ENCODE measurements at regions not wholly inside any gene's neighbourhood (a gene's known extent, or its start where the extent isn't known, plus 50 kb on each side); places are given as distances from the start of the nearest gene placed in this dataset.
"Not testable (repeated sequence)": the region's sequence is repeated elsewhere in the genome, so short reads cannot be mapped to it uniquely, and the experiment has no call there.

DNA sequence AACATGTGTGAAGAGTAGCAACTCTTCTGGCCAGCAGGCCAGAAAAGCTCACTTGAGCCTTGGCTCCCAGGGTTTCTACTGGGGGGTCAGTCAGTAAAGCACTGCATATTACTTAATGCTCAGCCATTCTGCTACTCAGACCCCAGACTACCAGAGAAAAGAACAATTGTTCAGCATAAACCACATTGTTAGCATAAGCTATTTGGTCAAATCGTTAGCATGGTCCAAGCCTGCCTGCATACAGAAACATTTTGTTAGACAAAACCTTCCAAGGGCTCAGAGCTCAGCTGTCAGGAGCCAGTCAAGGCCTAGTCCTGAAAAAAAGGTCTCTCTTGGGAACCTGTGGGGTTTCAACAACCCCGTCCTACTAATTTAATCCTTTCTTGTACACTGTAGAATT is 449.3 kb downstream of the PRR16 start:
- DNase-seq (ENCODE audit: extremely low read depth, low read depth, low spot score) = no peak

DNA sequence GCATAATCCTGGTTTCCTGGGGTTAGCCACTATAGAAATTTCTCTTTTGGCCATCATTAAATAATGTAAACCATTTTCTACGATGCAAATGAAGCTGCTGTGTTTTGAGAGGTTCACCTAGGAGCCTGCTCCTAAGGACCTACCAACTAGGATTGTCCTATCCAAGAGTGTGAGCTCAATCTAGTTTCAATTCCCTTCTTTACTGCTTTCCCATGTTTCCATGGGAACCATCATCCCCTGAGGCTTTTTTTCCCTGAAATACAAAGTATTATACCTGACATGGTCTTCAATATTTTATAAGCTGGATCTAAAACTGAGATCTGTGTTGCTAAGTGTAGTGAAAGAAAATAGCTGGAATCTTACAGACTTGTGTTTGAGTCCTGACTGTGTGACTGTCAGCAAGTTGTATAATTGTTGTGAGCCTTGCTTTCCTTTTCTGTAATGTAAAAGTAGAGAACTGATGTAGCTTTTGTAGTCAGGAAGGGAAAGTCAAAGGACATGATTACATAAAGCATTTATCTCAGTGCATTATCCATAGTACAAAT is 453.2 kb downstream of the PRR16 start:
- DNase-seq (ENCODE audit: extremely low read depth, low read depth, low spot score) = no peak

DNA sequence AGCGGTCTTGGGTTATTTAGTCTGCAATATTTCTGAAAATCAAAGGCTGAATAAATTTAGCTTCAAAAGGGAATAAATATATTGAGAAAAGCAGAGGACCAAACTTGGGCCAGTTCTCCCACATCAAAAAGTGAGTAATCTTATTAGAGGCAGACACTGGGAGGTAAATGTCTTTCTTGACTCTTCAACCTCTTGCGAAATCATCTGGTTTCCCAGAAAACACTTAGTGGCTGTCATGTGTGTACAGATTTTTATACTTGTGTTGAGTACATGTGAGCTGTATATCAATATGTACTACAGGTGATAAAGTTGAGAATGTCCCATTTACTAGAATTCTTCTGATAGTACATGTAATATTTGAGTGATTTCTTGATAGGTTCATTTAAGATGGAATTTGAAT is 454.9 kb downstream of the PRR16 start:
- DNase-seq (ENCODE audit: extremely low read depth, low read depth, low spot score) = no peak

DNA sequence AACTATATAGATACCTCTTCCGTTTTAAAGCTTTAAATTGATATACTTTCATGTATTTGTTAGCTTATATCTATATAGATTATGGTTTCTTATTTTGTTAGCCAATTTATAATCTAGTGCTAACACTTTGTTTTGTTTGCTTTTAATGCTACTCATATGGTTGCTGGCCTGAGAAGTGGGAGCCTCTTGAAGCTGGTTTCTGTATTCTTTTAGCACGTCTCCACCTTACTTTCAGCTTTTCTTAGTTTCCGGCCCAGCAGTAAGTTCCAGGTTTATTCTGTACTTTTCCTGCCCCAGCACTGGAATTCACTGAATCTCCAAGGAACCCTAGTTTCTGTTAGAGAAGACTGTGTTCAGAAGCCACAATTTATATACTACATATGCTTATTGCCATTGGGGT is 458.9 kb downstream of the PRR16 start:
- DNase-seq (ENCODE audit: extremely low read depth, low read depth, low spot score) = no peak

DNA sequence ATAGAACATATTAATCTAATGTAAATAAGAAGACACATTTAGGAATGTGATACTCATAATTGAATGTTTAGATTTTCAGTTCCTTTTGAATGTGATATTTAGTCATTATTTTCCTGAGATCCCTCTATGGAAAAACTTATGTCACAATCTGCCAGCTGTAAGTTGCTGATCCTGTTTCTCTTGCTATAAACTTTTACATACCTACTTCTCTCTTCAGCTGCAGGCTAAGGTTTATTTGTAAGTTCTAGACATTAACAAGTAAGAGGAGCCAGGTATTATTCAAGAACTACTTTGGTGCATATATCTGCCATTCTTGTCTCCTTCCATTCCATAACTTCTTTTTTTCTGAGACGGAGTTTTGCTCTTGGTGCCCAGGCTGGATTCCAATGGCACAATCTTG is 462.4 kb downstream of the PRR16 start:
- no peak for DNase-seq (ENCODE audit: extremely low read depth, low read depth, low spot score)

DNA sequence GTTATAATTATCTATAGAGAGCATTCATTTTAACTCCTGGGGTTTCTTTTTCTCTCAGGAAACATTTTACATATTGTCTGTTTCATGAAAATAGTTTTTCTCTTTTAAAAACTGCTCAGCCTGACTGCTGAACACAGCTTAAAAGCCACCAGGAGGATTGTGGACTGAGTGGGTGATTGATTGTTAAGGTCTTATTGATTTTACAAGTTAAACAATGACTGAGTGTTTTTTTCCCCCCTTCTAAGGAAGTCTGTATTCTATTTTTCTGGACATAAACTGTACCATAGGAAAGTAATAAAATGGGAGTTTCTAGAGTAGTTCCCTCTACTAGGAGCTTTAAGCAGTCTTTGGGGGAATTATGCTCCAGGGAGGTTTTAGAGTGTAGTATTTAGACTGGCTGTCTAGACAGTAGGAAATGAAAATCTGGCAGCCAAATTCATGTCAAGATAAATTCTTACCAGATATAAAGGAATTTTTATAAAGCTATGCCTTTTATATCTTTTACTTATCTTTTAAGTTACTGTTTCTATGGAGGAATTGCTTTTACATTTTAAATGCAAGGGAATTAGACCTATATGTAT is 463.9 kb downstream of the PRR16 start:
- no peak for DNase-seq (ENCODE audit: extremely low read depth, low read depth, low spot score)

DNA sequence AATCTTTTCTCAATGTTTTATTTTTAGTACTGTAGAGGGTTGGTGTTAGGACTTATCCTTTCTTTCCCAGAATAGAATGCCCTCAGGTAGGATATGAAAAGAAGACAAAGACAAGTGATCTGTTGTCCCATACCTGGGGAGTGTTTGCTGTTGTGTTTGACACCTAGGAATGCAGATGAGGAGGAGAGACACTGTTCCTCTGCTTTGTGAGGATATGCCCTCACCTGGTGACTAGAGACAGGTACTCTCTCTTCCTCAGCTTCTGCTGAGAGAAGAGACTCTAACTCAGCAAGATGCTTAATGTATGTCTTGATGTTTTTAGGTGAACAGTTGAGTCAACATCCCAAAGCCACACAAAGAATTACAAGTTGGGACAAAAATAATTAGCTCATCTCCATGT is 468.4 kb downstream of the PRR16 start:
- DNase-seq (ENCODE audit: extremely low read depth, low read depth, low spot score) = no peak

DNA sequence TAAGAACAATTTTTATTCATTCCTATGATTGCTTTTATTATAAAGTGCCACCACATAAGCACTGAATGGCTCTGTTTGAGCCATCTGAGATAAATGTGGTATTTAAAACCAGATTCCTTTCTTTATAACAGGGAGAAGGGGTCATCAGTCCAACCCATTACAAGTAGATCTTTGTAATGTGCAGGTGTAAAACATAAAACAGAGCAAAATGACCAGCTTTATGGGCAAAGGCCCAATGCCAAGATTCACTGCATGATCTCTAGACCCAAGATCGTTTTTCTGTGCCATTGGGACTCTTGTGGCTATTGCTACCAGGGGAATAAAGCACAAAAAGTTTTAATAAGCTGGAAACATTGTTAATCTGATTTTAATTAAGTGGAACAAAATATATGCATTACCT is 469.9 kb downstream of the PRR16 start:
- DNase-seq (ENCODE audit: extremely low read depth, low read depth, low spot score) = no peak

DNA sequence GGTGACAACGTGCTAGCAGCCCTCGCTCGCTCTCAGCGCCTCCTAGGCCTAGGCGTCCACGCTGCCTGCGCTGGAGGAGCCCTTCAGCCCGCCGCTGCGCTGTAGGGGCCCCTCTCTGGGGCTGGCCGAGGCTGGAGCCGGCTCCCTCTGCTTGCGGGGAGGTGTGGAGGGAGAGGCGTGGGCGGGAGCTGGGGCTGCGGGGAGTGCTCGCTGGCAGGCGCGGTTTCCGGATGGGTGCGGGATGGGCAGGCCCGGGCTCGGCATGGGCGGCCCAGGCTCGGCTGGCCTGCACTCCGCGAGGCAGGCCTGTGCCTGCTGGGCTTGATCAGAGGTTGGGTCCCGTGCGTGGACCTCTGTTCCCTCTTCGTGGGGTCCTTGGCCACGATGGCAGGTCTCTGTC is 472.6 kb downstream of the PRR16 start:
- DNase-seq (ENCODE audit: extremely low read depth, low read depth, low spot score) = no peak

DNA sequence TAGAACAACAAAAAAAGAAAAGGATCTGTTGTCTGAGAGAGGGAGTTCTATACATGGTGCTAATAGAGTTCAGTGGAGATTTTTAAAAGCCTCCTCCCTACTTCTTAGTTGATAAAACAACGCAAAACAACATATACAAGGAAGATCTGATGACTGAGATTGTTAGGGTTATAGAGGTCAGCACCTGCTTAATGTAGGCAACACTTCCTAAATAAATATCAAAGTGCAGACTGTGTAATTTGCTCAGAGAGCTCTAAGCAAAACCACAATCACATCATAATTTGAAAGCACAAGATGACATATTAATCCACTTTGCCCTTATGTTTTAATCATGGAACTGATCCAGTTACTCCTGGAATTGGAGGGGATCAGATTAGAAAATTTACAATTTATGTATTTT is 474.5 kb downstream of the PRR16 start:
- DNase-seq (ENCODE audit: extremely low read depth, low read depth, low spot score) = no peak

DNA sequence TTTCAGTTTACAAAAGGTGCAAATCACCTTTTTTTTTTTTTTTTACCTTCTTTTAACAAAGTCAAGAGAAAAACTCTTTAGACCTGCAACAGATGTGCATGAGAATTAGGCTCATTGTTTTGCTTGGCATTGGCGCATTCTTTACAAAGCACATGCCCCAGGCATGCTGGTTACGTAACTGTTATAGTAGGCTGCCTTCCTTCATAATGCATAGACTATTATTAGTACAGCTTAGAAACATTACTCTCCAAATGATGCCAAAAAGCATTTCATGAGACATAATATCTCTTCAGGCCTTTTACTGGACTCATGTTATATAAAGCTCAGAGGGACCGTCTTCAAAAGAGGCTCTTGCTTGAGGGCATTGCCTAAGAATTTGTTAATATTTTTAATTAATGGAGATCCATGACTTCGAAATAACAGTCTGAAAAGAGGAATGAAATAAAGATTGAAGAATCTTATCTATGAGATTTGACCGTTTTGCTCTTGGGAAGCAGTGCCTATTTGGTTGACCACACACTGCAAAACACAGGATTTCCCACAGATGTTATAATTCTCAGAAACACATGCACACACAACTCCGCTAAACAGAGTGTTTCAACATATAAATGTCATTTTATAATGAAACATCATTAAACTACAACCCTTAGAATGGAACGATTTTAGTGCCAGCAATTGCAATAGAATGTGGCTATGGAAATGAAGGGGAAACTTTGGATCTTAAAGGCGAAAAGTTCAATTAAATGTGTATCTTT is 478.7 kb downstream of the PRR16 start:
- no peak for DNase-seq (ENCODE audit: extremely low read depth, low read depth, low spot score)

DNA sequence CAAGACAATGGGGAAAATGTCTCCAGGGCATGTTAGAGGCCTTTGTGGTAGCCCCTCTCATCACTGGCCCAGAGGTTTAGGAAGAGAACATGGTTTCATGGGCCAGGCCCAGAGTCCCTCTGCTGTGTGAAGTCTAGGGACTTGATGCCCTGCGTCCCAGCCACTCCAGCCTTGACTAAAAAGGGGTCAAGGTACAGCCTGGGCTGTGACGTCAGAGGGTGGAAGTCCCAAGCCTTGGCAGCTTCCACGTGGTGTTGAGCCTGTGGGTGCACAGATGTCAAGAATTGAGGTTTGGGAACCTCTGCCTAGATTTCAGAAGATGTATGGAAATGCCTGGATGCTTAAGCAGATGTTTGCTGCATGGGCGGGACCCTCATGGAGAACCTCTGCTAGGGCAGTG is 485.5 kb downstream of the PRR16 start:
- not testable (repeated sequence) for DNase-seq (ENCODE audit: extremely low read depth, low read depth, low spot score)

DNA sequence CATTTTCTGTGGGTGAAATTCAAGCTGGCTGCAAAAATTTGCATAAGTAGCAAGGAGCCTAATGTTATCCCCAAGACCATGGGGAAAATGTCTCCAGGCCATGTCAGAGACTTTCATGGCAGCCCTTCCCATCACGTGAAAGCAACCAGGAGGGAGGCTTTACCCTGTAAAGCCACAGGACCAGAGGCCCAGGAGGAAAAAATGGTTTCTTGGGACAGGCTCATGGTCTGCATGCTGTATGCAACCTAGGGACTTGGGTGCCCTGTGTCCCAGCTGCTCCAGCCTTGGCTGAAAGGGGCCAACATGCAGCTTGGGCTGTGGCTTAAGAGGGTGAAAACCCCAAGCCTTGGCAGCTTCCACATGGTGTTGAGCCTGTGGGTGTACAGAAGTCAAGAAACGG is 489.3 kb downstream of the PRR16 start:
- DNase-seq (ENCODE audit: extremely low read depth, low read depth, low spot score) = not testable (repeated sequence)

DNA sequence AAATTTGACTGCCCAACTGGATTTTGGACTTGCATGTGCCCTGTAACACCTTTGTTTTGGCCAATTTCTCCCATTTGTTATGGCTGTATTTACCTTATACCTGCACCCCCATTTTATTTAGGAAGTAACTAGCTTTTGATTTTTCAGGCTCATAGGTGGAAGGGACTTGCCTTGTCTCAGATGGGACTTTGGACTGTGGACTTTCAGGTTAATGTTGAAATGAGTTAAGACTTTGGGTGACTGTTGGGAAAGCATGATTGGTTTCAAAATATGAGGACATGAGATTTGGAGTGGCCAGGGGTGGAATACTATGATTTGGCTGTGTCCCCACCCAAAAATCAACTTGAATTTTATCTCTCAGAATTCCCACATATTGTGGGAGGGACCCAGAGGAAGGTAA is 490.2 kb downstream of the PRR16 start:
- DNase-seq (ENCODE audit: extremely low read depth, low read depth, low spot score) = no peak

DNA sequence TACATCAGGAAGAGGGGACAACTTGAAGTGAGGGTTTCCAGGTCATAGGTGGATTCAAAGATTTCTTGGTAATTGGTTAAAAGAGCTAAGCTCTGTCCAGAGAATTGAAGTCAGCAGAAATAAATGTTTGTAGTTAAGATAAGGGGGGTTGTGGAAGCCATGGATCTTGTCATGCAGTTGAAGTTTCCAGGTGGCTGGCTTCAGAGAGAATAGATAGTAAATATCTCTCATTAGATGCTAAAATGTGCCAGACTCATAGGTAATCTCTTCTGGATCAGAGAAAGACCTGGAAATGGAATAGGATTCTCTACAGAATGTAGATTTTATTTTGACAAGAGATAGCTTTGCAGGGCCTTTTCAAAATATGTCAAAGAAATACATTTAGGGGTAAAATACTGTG is 491.7 kb downstream of the PRR16 start:
- DNase-seq (ENCODE audit: extremely low read depth, low read depth, low spot score) = no peak

DNA sequence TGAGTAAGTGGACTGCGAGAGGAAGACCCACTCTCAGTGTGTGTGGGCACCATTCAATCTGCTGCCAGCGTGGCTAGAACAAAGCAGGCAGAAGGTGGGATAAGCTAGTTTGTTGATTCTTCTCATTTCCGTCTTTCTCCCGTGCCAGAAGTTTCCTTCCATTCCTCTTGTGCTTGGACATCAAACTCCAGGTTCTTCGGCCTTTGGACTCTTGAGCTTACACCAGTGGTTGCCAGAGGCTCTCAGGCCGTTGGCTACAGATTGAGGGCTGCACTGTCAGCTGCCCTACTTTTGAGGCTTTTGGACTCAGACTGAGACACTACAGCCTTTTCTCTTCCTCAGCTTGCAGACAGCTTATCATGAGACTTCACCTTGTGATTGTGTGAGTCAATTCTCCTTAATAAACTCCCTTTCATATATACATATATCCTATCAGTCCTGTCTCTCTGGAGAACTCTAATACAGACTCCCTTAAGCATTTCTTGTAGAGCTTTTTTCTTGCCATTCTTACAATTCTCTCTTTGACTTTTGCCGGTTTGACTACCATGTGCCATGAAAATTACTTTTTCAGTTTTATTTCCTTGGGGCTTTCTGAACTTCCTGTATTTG is 494.9 kb downstream of the PRR16 start:
- no peak for DNase-seq (ENCODE audit: extremely low read depth, low read depth, low spot score)

DNA sequence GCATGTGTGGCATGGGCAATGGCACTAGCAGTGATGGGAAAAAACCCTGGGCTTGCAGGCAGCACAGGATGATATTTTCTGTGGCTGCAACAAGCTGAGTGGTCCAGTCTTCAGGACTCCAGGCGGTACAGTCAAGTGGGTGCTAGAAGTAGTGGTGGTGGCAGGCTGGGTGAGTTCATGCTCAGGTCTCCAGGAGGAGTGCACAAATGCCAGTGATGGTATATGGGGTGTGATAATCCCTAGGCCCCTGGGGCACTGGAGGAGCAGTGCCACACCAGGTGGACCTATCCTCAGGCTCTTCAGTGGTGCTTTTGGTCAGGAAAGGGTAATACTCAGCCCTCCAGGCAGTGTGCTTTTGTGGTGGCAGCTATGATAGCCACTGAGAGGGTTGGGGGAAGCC is 496.4 kb downstream of the PRR16 start:
- DNase-seq (ENCODE audit: extremely low read depth, low read depth, low spot score) = no peak

DNA sequence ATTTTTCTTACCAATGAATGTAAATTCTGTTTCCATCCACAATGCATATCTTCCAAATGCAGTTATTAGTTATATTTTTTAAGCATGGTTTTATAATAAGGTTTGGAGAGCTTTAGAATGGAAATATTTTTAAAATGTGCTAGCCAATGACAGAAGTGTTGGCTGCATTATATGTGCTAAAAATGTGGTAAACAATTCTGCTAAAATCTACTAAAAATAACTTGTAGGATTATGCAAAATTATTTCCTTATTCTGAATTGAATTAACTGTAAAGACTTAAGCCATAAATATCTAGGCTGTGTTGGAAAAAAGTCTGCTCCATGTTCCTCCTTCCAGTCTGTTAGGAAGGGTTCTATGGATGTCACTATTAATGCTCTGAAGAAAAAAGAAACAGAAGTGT is 503.3 kb downstream of the PRR16 start:
- DNase-seq (ENCODE audit: extremely low read depth, low read depth, low spot score) = no peak

DNA sequence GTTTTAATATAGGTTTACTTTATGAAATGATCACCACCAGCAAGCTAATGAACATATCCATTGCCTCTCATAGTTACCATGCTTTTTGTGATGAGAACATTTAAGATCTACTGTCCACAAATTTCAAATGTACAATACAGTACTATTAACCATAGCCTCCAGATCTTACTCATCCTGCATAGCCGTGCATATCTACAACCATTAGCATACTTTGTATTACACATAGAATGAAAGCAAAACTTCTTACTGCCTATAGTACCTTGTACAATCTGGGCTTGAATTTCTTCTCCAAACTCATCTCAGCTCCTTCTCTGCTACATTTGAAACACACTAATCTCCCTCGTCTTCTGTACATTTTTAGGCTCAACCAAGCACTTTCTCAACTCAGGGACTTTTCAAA is 510.6 kb downstream of the PRR16 start:
- DNase-seq (ENCODE audit: extremely low read depth, low read depth, low spot score) = no peak

DNA sequence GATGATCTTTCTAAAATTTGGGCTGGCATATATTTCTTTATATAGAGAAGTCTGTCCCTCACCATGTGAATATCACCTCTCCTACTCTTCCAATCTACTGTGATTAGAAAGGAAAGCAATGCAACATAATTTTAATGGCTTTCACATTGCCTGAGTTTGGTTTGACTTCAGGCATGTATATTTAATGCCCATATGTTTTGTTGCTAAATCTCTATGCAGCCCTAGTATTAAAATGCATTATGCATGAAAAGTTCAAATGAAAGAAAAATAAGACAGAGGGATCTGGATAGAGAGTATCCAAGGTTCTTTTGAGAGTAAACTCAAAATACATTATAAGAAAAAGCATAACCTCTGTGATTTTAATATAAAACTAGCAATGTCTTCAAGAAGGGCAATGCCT is 518.3 kb downstream of the PRR16 start:
- no peak for DNase-seq (ENCODE audit: extremely low read depth, low read depth, low spot score)

DNA sequence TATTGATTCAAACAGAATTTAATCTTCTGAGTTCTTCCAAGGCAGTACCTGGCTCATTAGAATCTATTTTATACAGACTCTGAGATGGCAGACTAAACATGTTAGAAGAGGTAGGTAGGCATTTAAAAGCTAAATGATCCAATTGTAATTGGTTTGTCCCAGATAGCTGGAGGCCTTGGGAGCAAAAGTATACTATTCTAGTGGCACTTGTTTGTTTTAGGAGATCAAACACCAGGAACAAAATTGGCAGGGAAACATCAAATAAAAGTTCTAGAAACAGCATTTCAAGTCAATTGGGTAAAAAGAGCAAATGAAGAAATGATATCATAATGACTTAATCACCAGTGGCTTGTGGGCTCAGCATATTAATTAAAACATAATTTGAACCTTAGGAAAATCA is 521.4 kb downstream of the PRR16 start:
- no peak for DNase-seq (ENCODE audit: extremely low read depth, low read depth, low spot score)

DNA sequence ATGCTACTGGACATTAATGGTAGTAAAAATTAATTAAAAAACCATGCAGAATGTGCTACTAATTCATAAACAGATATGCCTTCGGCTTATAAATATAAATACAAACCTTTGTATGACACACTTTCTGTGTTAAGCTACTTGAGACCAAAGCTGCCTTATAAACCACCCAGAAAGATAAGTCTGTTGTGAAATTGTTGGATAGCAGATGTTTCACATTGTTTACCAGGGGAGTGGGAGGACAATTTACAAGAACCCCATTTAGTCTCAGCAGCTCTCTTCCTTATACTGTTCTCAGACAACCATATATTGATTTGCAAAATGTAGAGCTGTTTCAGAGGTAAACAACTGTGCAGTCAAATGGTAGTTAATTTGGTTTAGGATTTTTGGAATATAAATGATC is 524.4 kb downstream of the PRR16 start:
- no peak for DNase-seq (ENCODE audit: extremely low read depth, low read depth, low spot score)

All from glomerular endothelial cell (primary cell).